ENCODE measurements at regions not wholly inside any gene's neighbourhood (a gene's known extent, or its start where the extent isn't known, plus 50 kb on each side); places are given as distances from the start of the nearest gene placed in this dataset.

GRCh38 chr1:30423570-30423969 lies 299.8 kb downstream of the MATN1 start:
- Mint-ChIP-seq H3K4me3 (ENCODE audit: unreplicated experiment) (no peak overlapping the region), H3K27ac (ENCODE audit: unreplicated experiment) (no peak overlapping the region), H3K27me3 (ENCODE audit: low read depth) (peaks cover 18% of the 10 kb centered on the region), H3K4me1 (ENCODE audit: low read depth) (no peaks in the 10 kb centered on the region), H3K9me3 (ENCODE audit: low read depth) (peaks cover 11% of the 10 kb centered on the region), H3K36me3 (ENCODE audit: low read depth) (no peaks in the 10 kb centered on the region)
- no peak for DNase-seq (ENCODE audit: low spot score)
- TF ChIP-seq, protein P1, sequence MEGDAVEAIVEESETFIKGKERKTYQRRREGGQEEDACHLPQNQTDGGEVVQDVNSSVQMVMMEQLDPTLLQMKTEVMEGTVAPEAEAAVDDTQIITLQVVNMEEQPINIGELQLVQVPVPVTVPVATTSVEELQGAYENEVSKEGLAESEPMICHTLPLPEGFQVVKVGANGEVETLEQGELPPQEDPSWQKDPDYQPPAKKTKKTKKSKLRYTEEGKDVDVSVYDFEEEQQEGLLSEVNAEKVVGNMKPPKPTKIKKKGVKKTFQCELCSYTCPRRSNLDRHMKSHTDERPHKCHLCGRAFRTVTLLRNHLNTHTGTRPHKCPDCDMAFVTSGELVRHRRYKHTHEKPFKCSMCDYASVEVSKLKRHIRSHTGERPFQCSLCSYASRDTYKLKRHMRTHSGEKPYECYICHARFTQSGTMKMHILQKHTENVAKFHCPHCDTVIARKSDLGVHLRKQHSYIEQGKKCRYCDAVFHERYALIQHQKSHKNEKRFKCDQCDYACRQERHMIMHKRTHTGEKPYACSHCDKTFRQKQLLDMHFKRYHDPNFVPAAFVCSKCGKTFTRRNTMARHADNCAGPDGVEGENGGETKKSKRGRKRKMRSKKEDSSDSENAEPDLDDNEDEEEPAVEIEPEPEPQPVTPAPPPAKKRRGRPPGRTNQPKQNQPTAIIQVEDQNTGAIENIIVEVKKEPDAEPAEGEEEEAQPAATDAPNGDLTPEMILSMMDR (IDR thresholded peaks at IDR 0.05): no peak

GRCh38 chr1:30422251-30422650 lies 301.1 kb downstream of the MATN1 start:
- no peak for DNase-seq (ENCODE audit: low spot score)
- Mint-ChIP-seq H3K27ac (ENCODE audit: unreplicated experiment) (no peak overlapping the region), H3K36me3 (ENCODE audit: low read depth) (no peaks in the 10 kb centered on the region), H3K27me3 (ENCODE audit: low read depth) (peaks cover 15% of the 10 kb centered on the region), H3K4me3 (ENCODE audit: unreplicated experiment) (no peak overlapping the region), H3K4me1 (ENCODE audit: low read depth) (no peaks in the 10 kb centered on the region), H3K9me3 (ENCODE audit: low read depth) (no peaks in the 10 kb centered on the region)
- TF ChIP-seq, protein P1 (IDR thresholded peaks at IDR 0.05): no peak

DNA sequence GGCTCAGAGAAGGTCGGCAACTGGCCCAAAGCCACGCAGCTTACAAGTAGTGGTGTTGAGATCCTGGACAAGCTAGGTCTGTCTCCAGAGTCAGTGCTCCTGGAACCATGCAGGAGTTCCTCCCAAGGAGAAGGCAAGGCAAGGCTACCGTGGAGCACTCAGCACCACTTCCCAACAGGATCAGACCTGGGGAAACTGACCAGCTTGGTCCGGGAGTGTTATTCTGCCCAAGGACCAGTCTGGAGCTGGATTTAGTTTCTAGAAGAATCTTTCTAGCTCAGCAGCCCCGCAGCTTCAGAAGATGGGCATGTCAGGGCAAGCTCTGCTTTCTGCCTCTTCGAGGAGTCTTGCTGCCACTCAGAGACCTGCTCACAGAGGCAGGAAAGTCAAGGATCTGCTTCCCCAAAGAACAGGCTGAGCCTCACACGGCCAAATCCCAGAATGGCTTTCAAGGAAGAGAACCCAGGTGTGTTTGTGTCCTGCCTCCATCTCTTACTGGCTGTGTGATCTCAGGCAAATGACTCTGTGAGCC lies 302.8 kb downstream of the MATN1 start:
- H3K27me3 Mint-ChIP-seq (ENCODE audit: low read depth): peaks cover 8% of the 10 kb centered on the region
- TF ChIP-seq, protein P1 (IDR thresholded peaks at IDR 0.05): no peak
- H3K4me1 Mint-ChIP-seq (ENCODE audit: low read depth): no peaks in the 10 kb centered on the region
- no peaks in the 10 kb centered on the region for H3K9me3 Mint-ChIP-seq (ENCODE audit: low read depth)
- no peak overlapping the region for H3K4me3 Mint-ChIP-seq (ENCODE audit: unreplicated experiment)
- no peak overlapping the region for H3K27ac Mint-ChIP-seq (ENCODE audit: unreplicated experiment)
- no peak for DNase-seq (ENCODE audit: low spot score)
- H3K36me3 Mint-ChIP-seq (ENCODE audit: low read depth): no peaks in the 10 kb centered on the region

DNA sequence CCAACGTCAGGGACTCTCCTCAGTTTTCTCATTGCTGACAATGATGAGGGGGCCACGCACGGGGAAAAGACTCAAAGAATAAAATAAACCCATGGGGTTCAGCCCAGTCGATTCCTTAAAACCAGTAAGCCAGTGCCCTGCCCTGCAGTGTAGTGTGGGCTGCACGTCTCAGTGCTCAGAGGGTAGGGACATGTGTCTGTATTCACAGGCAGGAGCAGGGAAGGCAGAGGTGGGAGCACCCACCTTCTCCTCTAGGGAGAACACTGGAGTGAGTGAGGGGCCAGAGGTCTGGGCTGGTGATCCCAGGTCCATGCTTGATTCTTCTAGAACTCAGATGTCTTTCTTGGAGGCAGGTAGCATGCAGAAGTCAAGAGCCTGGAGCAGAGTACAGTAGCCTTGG lies 303.6 kb downstream of the MATN1 start:
- TF ChIP-seq, protein P1 (IDR thresholded peaks at IDR 0.05): no peak
- no peaks in the 10 kb centered on the region for H3K4me1 Mint-ChIP-seq (ENCODE audit: low read depth)
- no peak overlapping the region for H3K4me3 Mint-ChIP-seq (ENCODE audit: unreplicated experiment)
- H3K27ac Mint-ChIP-seq (ENCODE audit: unreplicated experiment): no peak overlapping the region
- H3K9me3 Mint-ChIP-seq (ENCODE audit: low read depth): no peaks in the 10 kb centered on the region
- no peaks in the 10 kb centered on the region for H3K36me3 Mint-ChIP-seq (ENCODE audit: low read depth)
- DNase-seq (ENCODE audit: low spot score): no peak
- peaks cover 7% of the 10 kb centered on the region for H3K27me3 Mint-ChIP-seq (ENCODE audit: low read depth)

DNA sequence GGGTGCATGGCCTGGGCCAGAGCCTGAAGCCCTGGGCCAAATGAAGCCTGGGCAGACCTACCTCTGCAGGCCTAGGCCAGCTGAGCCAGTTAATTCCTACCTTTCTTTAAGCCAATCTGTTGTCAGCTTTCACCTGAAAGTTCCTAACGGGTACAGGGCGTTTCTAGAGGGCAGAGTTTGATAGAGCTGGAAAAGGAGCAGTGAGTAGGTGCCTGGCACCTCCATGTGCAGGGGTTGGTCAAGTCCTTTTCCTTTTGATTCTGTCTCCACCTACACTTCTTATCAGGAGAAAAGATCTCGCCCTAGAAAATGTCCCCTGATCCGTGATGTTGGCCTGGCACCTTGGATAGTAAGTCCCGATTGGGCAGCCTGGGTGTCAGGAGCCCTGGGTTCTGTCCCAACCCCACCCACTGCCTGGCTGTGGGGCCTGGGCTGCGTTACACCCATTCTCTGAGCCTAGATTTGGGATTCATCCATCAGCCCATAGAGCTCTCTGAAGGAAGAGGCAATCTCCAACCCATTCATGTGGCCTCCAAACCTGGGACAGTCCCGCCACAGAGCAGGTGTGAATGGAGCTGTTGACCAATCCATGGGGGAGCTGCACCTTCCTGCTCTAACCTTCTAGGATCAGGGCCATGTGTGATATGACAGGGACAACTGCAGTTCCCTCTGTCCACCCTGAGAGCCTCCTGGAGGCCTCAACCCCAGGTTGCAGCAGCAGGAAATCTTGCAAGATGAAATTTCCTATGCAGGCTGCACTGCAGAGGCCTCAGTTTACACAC lies 304.3 kb downstream of the MATN1 start:
- no peaks in the 10 kb centered on the region for H3K36me3 Mint-ChIP-seq (ENCODE audit: low read depth)
- no peak overlapping the region for H3K4me3 Mint-ChIP-seq (ENCODE audit: unreplicated experiment)
- no peak for DNase-seq (ENCODE audit: low spot score)
- peaks cover 10% of the 10 kb centered on the region for H3K27me3 Mint-ChIP-seq (ENCODE audit: low read depth)
- TF ChIP-seq, protein P1 (IDR thresholded peaks at IDR 0.05): no peak
- no peaks in the 10 kb centered on the region for H3K9me3 Mint-ChIP-seq (ENCODE audit: low read depth)
- H3K27ac Mint-ChIP-seq (ENCODE audit: unreplicated experiment): no peak overlapping the region
- no peaks in the 10 kb centered on the region for H3K4me1 Mint-ChIP-seq (ENCODE audit: low read depth)
